GM12878 (cell line): ENCODE measurements at regions not wholly inside any gene's neighbourhood (a gene's known extent, or its start where the extent isn't known, plus 50 kb on each side); places are given as distances from the start of the nearest gene placed in this dataset.

Experiments
- CHD2 ChIP-seq: IDR thresholded peaks from 2 replicates; pipeline ENCODE4 v1.6.1; 2011; ENCODE audit warnings: low read depth, low read length, improper control_type of control experiment, borderline replicate concordance
- CREB1 ChIP-seq: IDR thresholded peaks from 2 replicates; pipeline ENCODE4 v1.6.1; 2012; ENCODE audit warnings: low read depth, mild to moderate bottlenecking, inconsistent platforms
- CTCF ChIP-seq, 3 experiments: IDR thresholded peaks in 2 of 3; conservative IDR thresholded peaks in 1 of 3; 2 replicates each; pipeline ENCODE4 v1.5.1; 2011; ENCODE audit warnings: low read depth in 3 of 3, low read length in 3 of 3, mild to moderate bottlenecking in 3 of 3, control low read depth in 2 of 3, moderate library complexity in 2 of 3, inconsistent platforms in 1 of 3, mixed read lengths in 1 of 3; ENCODE audit not compliant: control insufficient read depth in 2 of 3, insufficient read depth in 1 of 3; ENCODE audit errors: extremely low read depth in 1 of 3
- EED ChIP-seq: sonication (generic); IDR thresholded peaks from 2 replicates; pipeline ENCODE4 v1.6.1; 2016; ENCODE audit warnings: antibody characterized with exemption, low read depth
- FOXM1 ChIP-seq: IDR thresholded peaks from 2 replicates; pipeline ENCODE4 v1.6.1; 2012; ENCODE audit warnings: low read depth, mild to moderate bottlenecking, inconsistent platforms, low read length, moderate library complexity
- JUND ChIP-seq: IDR thresholded peaks from 2 replicates; pipeline ENCODE4 v1.6.1; 2012; ENCODE audit warnings: low read depth, mild to moderate bottlenecking, low read length, improper control_type of control experiment, moderate library complexity
- NBN ChIP-seq: fragments of 450-650 bp; IDR thresholded peaks from 2 replicates; pipeline ENCODE4 v1.6.1; 2016
- RAD51 ChIP-seq: fragments of 450-650 bp; IDR thresholded peaks from 2 replicates; pipeline ENCODE4 v1.6.1; 2016; ENCODE audit warnings: moderate library complexity, mild to moderate bottlenecking, inconsistent platforms
- SMARCA5 ChIP-seq: fragments of 450-650 bp; IDR thresholded peaks from 2 replicates; pipeline ENCODE4 v1.6.1; 2017; ENCODE audit warnings: mild to moderate bottlenecking
- SP1 ChIP-seq: IDR thresholded peaks from one replicate; pipeline ENCODE4 v1.6.1; 2011; ENCODE audit warnings: low read depth, low read length
- TF ChIP-seq, protein P1 (sequence below): IDR thresholded peaks from 2 replicates; pipeline ENCODE4 v1.6.1; 2012; ENCODE audit warnings: low read depth, low read length, improper control_type of control experiment

DNA sequence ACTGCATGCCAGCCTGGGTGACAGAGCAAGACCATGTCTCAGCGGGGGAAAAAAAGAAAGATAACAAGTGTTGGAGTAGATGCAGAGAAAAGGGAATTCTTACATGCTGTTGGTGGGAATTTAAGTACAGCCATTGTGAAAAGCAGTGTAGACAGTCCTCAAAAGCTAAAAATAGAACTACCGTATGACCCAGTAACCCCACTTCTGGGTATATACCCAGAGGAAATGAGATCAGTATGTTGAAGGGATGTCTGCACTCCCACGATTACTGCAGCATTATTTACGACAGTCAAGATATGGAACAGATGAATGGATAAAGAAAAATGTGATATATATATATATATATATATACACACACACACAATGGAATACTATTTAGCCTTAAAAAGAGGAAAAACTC lies 225.3 kb upstream of the SLC24A2 start:
- TF ChIP-seq NBN, result no peak
- TF ChIP-seq, protein P1, sequence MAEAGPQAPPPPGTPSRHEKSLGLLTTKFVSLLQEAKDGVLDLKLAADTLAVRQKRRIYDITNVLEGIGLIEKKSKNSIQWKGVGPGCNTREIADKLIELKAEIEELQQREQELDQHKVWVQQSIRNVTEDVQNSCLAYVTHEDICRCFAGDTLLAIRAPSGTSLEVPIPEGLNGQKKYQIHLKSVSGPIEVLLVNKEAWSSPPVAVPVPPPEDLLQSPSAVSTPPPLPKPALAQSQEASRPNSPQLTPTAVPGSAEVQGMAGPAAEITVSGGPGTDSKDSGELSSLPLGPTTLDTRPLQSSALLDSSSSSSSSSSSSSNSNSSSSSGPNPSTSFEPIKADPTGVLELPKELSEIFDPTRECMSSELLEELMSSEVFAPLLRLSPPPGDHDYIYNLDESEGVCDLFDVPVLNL, result no peak
- no peak for TF ChIP-seq CTCF (IDR thresholded peaks at IDR 0.05 in 2 of 3, conservative IDR thresholded peaks at IDR 0.05 in 1 of 3; ENCODE audit: control insufficient read depth in 2 of 3, extremely low read depth in 1 of 3, insufficient read depth in 1 of 3, low read depth in 3 of 3, low read length in 3 of 3)
- no peak for TF ChIP-seq EED
- TF ChIP-seq CHD2, result no peak
- TF ChIP-seq SP1, result no peak
- no peak for TF ChIP-seq SMARCA5
- no peak for TF ChIP-seq JUND
- no peak for TF ChIP-seq RAD51
- TF ChIP-seq CREB1, result no peak
- no peak for TF ChIP-seq FOXM1
